UCSD-AML1 (cell line): ENCODE measurements at regions not wholly inside any gene's neighbourhood (a gene's known extent, or its start where the extent isn't known, plus 50 kb on each side); places are given as distances from the start of the nearest gene placed in this dataset.
"Not testable (repeated sequence)": the region's sequence is repeated elsewhere in the genome, so short reads cannot be mapped to it uniquely, and the experiment has no call there.

Experiments used
- DNase-seq: peaks from one replicate; lab custom pipeline; 2025; ENCODE audit not compliant: unreplicated experiment; lab: John Stamatoyannopoulos, UW

DNA sequence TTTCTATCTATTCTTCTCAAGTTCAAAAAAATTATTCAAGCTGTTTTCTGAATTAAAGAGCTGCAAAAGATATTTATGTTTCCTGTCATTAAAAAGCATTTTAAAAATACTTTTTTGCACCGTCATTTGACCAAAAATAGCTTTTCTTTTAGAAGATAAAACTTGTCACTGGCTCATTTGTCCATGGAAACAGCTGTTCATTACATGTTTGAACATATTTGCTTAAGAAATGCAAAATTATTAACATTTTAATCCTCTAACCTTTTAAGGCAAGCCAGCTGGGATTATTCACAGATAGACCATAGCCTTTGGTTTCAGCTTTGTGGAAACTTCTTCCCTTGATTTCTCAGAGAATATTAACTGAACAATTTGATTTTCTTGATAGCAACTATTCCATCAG, 393.9 kb downstream of the TUSC1 start:
- no peak for DNase-seq

DNA sequence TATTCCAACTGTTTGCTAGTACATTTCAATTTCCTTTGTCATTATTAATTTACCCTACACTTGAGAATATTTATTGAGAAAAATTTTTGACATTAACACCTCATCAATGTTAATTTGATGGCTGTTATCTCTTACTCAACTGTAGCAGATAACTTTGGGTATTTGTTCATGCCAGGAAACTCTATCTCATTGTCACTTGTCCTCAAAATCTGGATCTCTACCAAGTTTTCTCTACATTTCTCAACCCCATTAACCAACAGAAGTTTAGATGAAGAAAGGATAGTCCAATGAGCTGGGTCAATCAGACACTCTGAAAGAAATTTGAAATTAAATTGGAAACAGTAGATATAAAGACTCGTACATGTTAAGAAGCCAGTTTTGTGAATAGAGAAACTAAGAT, 395.3 kb downstream of the TUSC1 start:
- DNase-seq: no peak

DNA sequence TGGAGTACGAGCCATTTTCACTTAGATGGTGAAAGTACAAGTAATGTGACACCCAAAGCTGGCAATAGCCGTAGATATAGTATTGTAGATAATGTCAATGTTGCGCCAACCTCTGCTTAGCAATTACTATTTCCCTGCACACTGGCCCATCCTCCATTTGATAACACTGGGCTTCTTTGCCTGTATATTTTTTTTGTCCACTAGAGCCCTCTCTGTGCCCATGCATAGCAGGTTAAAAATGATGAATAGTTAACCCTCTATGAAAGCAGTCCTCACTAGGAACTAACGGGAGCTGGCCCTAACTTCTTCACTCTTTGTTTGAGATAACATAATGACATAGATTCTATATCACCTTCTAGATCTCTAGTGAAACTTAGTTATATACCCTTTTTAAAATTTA, 416.8 kb downstream of the TUSC1 start:
- DNase-seq: no peak

DNA sequence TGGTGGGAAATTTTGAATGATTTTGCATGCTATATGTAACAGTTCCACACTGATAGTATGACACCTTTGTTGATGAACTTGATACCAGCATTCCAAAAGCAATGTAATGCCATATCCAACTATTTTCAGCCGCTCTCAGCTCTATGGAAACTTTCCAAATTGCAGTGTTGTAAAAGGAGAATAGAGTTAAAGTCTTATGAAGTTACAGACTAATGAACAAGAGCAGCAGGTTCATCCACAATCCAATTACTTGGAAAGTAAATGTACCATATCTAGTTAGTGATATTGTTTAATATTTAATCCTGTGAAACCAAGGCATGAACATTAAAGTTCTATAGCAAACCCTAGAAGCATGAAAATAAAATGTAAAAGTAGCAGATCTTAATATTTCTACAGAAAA, 418.2 kb downstream of the TUSC1 start:
- no peak for DNase-seq

DNA sequence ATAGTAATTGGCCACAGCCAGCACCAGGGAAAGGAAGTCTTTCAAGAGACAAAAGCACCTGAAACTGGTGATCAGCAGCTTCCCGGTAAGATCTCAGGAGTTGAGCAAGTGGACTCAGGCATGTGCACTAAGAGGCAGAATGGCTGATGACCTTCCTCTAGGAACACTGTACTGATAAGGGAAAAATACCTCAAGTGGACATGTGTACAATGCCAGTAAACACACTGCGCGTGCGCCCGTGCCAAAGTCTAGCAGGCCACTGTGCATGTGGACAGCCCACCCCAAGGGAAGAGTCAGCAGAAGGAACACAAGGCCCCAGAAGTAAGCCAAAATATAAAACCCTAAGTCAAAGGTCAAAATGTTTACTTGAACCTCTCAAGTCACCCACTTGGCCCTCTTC, 423.0 kb downstream of the TUSC1 start:
- DNase-seq: no peak

DNA sequence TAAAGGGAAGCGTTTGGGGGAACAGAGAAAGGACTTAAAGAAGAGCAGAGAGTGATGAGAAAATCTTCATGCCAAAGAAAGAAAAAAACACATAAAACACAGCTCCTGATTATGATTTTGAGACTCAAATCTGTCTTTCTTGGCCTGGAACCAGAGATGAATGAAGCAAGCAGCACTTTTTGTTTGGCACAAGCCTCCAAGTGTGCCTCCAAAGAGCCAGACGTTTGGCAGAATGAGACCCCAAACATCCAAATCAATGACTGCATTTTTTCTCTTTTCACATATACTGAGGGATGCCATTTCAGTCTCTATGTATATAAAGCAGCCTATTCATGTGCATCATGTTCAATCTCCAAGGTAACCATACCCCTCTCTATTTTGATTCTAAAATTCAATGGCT, 424.2 kb downstream of the TUSC1 start:
- no peak for DNase-seq

DNA sequence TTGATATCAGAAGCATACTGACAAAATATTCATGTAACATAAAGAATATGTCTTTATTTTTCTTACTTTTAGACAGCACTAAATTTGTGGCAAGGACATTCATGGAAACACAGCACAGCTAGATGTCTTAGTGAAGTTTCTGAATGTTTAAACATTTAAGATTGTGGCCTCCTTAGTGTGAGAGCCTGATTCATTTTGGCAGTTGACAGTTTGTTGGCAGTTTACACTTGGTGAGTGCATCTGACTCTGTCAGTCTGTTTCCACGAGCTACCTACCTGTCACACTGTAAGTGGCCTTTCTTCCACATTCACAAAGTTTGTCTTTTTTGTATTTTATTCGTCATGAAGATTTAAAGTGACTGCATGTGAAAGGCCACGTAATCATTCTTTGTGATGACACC, 436.8 kb downstream of the TUSC1 start:
- DNase-seq: no peak

DNA sequence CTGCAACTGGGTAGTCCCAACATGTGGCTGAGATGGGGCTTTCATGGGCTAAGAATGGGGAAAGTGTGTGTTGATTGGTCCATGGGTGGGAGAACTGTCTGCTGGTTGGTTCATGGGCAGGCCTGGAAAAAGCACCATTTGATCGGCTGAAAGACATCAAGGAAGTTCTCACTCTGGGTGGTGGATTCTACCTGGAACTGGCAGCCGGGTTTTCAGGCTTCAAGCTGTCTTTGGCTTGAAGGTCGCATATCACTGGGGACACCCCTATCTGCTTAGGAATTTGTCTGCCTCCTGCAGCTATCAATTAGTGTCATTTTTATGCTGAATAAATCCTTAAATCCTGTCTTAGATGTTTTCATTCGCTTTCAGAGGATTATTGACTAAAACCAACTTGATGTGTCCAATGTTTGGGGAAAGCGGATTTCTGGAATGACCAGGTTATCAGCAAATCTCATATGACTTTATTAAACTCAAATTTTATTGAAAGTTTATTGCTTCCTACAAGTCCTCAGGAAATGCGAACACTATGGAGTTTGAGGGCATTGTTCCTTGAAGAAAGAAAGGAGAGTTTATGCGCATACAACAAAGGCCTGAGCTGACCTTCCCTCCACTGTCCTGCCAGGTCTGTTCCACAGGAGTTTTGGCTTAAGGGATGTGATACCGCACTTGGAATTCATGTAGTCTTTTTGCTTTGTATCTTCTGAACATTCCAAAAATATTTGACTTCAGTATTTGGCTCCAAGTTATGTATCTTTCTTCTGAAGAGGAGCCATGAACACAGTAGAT, 451.1 kb downstream of the TUSC1 start:
- no peak for DNase-seq

DNA sequence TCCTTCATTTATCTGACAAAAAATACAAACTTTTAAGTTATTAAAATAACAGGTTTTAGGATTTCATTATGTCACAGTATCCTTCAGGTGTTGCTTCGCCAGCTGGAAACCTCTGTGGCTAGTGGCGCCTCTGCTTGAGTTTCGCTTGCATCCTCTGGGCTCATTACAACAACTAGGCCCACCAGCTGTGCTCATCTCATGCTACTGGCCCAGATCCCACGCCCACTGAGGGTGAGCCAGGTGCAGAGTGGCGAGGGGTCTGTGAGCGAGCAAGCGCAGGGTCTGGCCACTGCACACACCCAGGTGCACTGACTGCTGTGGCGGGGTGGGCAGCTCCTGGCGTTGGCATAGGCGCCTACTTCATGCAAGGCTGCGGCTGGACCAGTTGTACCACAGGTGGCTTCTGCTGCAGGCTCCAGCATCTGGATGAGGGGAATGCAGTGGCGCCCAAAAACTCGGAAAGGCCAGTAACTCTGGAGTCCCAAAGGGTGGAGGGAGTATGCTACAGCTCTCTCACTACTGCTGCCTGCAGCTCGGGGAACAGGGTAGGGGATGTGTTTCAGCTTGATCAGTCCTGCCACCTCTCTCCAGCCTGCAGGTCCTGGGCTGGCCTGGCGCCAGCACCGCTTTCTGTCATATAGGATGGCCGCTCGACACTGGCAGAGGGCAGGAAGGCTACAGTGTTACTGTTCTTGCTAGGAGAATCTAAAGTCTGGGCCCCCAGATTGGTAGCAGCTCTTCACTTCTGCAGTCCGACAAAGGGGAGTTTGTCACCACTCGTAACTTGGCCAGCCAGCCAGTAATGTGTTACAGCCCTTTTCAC, 452.1 kb downstream of the TUSC1 start:
- no peak for DNase-seq

DNA sequence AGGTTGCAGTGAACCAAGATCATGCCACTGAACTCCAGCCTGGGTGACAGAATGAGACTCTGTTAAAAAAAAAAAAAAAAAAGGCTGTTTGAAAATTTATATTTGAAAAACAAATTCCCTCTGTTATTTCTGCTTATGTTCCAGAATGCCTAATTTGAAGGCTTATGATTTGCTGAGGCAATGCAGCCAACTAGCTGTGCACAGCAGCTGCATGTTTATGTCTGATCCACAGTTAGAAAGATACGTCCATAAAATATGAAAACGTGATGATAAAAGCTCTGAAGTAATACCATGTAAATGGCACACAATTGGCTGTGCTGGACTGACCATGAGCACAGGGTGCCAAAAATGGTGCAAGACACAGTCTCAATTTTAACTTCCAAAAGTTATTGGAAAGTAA, 453.2 kb downstream of the TUSC1 start:
- DNase-seq: no peak

DNA sequence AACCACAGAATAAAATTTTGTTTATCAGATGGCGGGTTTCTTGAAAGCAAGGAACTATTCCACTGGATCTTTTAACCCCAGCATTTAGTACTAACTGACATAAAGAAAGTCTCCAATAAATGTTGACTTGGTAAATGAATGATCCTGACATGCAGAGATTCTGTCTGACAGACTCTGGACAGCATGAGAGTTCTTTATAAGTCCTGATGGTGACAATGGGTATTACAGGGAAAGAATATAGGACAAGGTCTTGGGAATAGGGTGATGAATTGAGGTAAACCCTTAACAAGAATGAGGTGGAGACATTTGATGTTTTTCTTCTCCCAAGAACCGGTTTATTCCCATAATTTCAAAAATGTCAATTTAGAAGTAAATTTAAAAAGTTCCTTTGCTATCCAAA, 453.9 kb downstream of the TUSC1 start:
- DNase-seq: no peak

DNA sequence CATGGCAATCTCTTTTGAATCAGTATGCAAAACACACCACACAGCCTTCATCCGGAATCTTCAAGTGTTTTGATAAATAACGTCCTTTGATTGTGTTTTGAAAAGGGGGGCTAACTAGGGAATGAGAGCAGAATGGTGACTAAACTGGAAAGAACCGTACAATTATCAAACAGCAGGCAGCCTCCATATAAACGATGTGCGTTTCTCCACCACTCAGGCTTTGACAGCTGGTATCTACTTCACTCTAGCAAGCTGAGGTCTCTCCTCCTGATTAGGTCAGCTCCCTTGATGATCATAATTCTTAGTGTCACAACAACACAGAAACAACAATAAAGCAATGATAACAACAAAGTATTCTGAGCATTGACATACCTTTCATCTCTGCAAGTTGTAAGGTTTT, 465.9 kb downstream of the TUSC1 start:
- DNase-seq: no peak

DNA sequence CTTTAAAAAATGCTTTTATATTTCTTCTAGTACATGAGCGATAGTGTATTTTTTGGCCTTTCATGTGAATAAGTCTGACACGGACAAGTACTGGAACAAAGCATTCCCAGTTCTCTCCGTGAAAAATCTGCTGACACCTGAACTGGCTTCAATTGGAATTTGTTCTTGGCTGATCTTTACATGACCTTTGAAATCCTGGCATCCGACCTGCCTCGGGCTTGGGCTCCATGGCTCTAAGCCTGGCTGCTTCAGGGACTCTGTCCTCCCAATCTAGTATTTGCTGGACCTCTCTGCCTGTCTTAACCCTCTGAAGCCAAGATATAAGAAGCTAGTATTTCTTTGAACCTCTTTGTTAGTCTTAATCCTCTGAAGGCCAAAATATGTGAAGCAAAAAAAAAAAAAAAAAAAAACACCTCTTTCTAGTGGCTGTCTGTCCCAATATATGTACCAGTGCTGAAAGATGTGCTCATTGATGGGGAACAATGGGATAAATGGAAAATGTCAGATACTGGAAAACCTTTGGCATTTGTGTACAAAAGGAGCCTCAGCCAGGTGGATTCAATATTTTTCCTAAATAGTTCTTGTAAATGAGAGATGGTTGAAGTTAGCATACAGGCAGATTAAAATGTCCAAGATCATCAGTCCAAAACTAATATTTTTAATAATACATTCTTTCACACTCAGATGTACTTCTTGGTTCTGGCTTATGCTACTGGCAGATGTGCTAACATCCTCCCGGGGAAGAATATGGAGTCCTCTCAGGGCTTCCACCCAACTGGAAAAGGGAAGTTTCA, 470.6 kb downstream of the TUSC1 start:
- no peak for DNase-seq

DNA sequence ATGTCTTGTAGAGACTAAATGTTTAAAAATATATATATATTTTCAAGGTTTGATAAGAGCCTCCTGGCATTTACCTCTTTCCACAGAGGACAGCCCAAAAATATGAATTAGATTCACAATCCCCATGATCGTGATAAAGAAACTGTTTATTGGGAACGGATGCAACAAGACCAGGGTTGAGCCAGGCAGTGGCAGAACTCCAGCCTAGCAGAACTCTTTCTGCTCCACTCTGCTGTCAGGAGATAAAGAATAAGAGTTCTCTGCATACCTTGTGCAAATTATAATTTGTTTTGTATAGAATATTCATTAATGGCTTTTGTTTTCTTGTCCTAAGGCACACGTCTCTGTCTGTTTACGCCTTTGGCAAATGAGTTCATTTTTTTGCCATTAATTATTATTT, 472.2 kb downstream of the TUSC1 start:
- DNase-seq: no peak

DNA sequence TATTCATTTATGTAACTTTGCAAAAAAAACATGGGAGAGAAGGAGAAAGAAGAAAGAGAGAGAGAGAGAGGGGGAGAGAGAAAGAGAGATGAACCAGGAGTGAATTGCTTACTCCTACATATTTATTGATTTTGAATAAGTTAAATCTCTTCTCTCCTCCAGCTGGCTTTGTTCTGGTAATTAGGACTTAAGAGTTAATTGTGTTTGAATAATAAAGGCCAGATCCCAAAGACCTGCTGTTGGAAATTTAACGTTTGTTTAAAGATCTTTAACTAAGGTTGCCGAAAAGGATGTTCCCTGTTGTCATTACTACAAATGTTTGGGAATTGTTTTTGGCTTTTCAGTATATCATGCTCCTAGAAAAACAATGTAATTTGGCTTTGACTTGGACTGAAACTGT, 473.0 kb downstream of the TUSC1 start:
- DNase-seq: no peak

DNA sequence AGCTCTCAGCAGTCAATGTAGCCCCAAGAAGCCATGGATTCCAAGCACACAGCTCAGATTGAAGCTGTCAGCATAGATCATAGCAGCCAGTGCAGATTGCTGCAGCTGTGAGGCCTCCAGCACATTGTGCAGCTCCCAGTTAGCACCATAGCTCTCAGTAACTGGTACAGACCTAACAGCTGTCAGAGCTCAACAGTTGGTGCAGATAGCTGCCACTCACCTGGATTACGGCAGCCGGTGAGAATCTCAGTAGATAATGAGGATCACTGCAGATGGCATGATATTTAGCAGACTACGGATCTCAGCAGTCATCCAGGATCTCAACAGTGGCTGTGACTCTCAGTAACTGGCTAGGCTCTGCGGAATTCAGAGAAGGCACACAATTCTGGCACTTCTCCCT, 500.4 kb downstream of the TUSC1 start:
- DNase-seq: no peak

DNA sequence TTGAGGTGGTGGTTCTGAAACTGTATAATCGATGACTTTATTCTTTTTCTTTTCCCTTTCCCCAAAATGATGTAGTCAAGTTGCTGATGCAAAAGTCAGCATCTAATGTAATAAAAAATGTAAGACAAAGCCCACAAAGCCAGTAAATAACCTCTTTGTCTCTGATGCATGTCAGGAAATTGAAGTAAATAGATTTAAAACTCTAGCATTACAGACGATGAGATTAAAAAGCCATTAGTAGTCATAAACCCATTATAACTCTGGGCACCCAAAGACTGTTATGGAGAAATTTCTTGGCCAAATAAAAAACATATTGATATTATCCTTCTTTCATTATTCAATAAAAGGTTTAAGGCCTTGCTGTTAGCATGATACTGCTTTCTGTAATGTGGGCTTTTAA, 548.7 kb downstream of the TUSC1 start:
- DNase-seq: no peak

DNA sequence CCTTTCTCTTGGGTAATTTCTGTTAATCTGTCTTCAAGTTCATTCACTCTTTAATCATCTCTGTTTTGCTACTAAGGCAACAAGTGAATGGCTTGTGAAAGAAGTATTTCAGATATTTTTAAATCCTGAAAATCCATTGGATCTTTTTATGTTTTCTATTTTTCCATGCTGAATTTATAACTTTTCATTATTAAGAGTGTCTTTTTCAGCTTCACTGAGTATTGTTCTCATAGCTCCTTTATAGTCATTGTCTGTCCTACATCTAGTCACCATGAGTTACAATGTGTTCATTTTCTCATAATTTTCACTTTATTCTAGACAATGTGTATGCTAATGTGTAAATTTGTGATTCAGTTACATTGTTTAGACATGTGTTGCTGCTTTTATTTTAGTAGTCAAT, 556.4 kb downstream of the TUSC1 start:
- no peak for DNase-seq

DNA sequence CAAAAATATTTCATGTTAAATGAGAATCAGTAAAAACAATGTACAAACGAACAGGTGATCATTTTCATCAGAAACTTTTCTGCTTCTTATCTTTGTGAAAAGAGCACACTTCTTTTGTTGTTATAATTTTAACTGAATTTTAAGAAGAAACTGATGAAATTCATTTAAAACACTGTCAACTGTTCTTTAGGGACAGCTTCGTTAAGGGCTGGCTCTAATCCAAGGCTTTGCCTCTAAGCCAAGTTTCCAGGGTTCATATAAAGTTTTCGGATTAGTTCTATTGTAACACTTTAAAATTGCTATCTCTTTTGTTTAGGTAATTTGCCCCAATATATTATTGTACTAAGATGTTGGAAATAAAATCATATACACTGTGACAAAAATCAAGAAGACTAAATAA, 559.2 kb downstream of the TUSC1 start:
- no peak for DNase-seq

DNA sequence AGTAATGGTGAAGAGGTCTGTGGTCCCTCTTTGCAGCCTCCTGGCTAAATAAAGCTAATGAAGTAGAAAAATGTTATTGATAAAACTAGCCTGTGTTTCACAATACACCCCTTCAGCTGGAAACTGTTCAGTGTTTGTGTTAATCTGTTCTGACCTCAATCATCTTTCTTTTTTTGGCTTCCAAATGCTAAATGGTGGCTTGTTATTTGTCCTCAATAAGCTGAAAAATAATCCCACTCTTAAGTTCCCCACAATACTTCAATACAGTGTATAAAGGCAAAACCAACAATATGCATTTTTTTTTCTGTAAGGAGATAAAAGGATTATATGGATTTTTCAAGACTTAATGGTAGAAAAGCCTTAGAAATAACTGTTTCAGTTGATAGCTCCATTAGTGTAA, 560.5 kb downstream of the TUSC1 start:
- no peak for DNase-seq

DNA sequence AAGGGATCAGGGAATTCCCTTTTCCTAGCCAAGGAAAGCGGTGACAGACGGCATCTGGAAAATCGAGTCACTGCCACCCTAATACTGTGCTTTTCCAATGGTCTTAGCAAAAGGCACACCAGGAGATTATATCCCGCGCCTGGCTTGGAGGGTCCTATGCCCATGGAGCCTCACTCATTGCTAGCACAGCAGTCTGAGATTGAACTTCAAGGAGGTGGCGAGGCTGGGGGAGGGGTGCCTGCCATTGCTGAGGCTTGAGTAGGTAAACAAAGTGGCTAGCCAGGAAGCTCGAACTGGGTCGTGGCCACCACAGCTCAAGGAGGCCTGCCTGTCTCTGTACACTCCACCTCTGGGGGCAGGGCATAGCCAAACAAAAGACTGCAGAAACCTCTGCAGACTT, 556.5 kb upstream of the IZUMO3 start:
- DNase-seq: not testable (repeated sequence)

DNA sequence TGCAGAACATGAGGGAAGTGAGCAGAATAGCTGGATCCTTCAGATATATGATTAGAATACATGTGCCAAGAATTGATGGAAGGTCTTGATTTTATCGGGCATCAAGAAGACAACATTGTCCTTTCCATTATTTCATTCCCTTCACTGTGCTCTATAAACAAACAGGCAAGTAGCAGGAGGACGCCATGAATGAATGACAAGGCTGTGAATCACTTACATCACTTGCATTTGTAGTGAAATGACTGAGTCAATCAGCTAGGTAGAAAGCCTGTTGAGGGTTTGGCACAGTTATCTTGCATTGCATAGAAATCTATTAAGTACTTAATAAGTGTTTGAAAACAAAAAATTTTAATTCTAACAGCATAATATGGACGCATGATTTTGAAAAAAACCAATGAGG, 548.8 kb upstream of the IZUMO3 start:
- no peak for DNase-seq
